B cell (primary cell): ENCODE measurements at regions not wholly inside any gene's neighbourhood (a gene's known extent, or its start where the extent isn't known, plus 50 kb on each side); places are given as distances from the start of the nearest gene placed in this dataset.

Experiments used
- ATAC-seq: fragments of 200-7000 bp; cut with Tn5 transposase; one replicate; pipeline ENCODE4 v1.10.0; 2021; ENCODE audit warnings: low read depth, mild to moderate bottlenecking, moderate number of reproducible peaks, moderate library complexity
- CTCF ChIA-PET: fragments of 350-600 bp; sonication (Branson Sonifier 250); formaldehyde crosslinking; loops from one replicate; lab custom pipeline; 2021; ENCODE audit warnings: antibody characterized with exemption, inconsistent platforms; lab: Charles Lee
- POLR2A ChIA-PET: fragments of 350-600 bp; sonication (Branson Sonifier 250); formaldehyde crosslinking; loops from one replicate; lab custom pipeline; 2021; ENCODE audit warnings: antibody characterized with exemption; lab: Charles Lee
- DNase-seq: peaks from one replicate; pipeline ENCODE4 v3.0.0; 2013
- H2AFZ ChIP-seq: 2 replicates; pipeline ENCODE4 v1.6.1; 2012; ENCODE audit warnings: mild to moderate bottlenecking, low read depth, low read length; ENCODE audit not compliant: insufficient read depth, poor library complexity, severe bottlenecking
- H3K27ac ChIP-seq, 2 donors: 1 replicate in 1 of 2; 2 replicates in 1 of 2; pipeline ENCODE4 v1.5.1; 2012 to 2013; ENCODE audit warnings: low read length in 2 of 2, mild to moderate bottlenecking in 2 of 2, moderate library complexity in 1 of 2
- H3K27me3 ChIP-seq, 4 experiments: fragments of 200-600 bp in 1 of 4; sonication (generic) in 1 of 4; replicated peaks in 1 of 4; 1 replicate in 2 of 4; 2 replicates in 2 of 4; pipeline versions ENCODE4 v1.6.1 to v1.7.0; 2013 to 2016; ENCODE audit warnings: low read length in 3 of 4, mild to moderate bottlenecking in 2 of 4, mixed read lengths in 1 of 4, moderate library complexity in 1 of 4; ENCODE audit not compliant: insufficient read depth in 4 of 4, control insufficient read depth in 3 of 4; ENCODE audit errors: control extremely low read depth in 1 of 4
- H3K36me3 ChIP-seq, 2 experiments: replicated peaks in 1 of 2; 1 replicate in 1 of 2; 2 replicates in 1 of 2; pipeline versions ENCODE4 v1.6.1 to v1.7.1; 2013; ENCODE audit warnings: low read length in 1 of 2; ENCODE audit not compliant: insufficient read depth in 2 of 2, control insufficient read depth in 1 of 2; ENCODE audit errors: control extremely low read depth in 1 of 2, extremely low read depth in 1 of 2
- H3K4me1 ChIP-seq, 2 donors: fragments of 200-600 bp in 1 of 2; sonication (generic) in 1 of 2; 1 replicate in 1 of 2; 2 replicates in 1 of 2; pipeline versions ENCODE4 v1.5.1 to v1.6.1; 2013 to 2017; ENCODE audit warnings: low read length in 2 of 2; ENCODE audit not compliant: control insufficient read depth in 2 of 2, insufficient read depth in 2 of 2
- H3K4me2 ChIP-seq: replicated peaks from 2 replicates; pipeline ENCODE3; 2012; ENCODE audit warnings: mild to moderate bottlenecking, low read depth, low read length; ENCODE audit not compliant: poor library complexity, severe bottlenecking
- H3K4me3 ChIP-seq, 5 experiments: fragments of 200-600 bp in 1 of 5; sonication (generic) in 1 of 5; 1 replicate in 3 of 5; 2 replicates in 2 of 5; pipeline versions ENCODE4 v1.5.1 to v1.7.0; 2011 to 2016; ENCODE audit warnings: low read length in 4 of 5, mild to moderate bottlenecking in 4 of 5, low read depth in 2 of 5, control low read depth in 1 of 5, moderate library complexity in 1 of 5; ENCODE audit not compliant: insufficient read depth in 1 of 5; ENCODE audit errors: control extremely low read depth in 1 of 5, extremely low read depth in 1 of 5
- H3K79me2 ChIP-seq: fragments of 200-600 bp; sonication (generic); one replicate; pipeline ENCODE4 v1.6.0; 2016; ENCODE audit warnings: low read length; ENCODE audit not compliant: control insufficient read depth, insufficient read depth
- H3K9ac ChIP-seq: fragments of 200-600 bp; sonication (generic); 2 replicates; pipeline ENCODE4 v1.6.1; 2017; ENCODE audit warnings: mild to moderate bottlenecking, low read length, moderate library complexity
- H3K9me3 ChIP-seq, 3 donors: one replicate each; pipeline versions ENCODE4 v1.6.1 to v1.7.1; 2013; ENCODE audit warnings: low read length in 2 of 3; ENCODE audit not compliant: control insufficient read depth in 2 of 3, insufficient read depth in 1 of 3; ENCODE audit errors: control extremely low read depth in 1 of 3
- H4K20me1 ChIP-seq: 2 replicates; pipeline ENCODE4 v1.6.0; 2012; ENCODE audit warnings: mild to moderate bottlenecking, low read length; ENCODE audit not compliant: insufficient read depth, control insufficient read depth, poor library complexity, severe bottlenecking
- H3K27ac Mint-ChIP-seq: one replicate; pipeline ENCODE4 v1.8.0; 2021; ENCODE audit warnings: mixed read lengths
- H3K27me3 Mint-ChIP-seq: one replicate; pipeline ENCODE4 v1.8.0; 2021; ENCODE audit warnings: mixed read lengths
- H3K4me1 Mint-ChIP-seq: one replicate; pipeline ENCODE4 v1.8.0; 2021; ENCODE audit warnings: mixed read lengths
- H3K4me3 Mint-ChIP-seq: one replicate; pipeline ENCODE4 v1.8.0; 2021; ENCODE audit warnings: mixed read lengths
- H3K9me3 Mint-ChIP-seq: one replicate; pipeline ENCODE4 v1.8.0; 2022; ENCODE audit warnings: mixed read lengths; ENCODE audit not compliant: insufficient read depth
- EZH2 ChIP-seq: IDR thresholded peaks from 2 replicates; pipeline ENCODE4 v1.6.1; 2012; ENCODE audit warnings: borderline replicate concordance, low read depth, mild to moderate bottlenecking, moderate library complexity, low read length; ENCODE audit not compliant: insufficient read depth, poor library complexity, severe bottlenecking
- WGBS: methylation state at CpG from one replicate; pipeline ENCODE4 v1.1.5; 2013; ENCODE audit warnings: missing lambda C conversion rate; ENCODE audit not compliant: insufficient coverage; 5-methylcytosine and 5-hydroxymethylcytosine counted together
- intact Hi-C: fragments of 100-400 bp; cut with micrococcal nuclease; formaldehyde crosslinking; loops from one replicate; pipeline ENCODE4 v1.10.0; 2022
- TF ChIP-seq, protein P1 (sequence below): fragments of 200-600 bp; IDR thresholded peaks from one replicate; pipeline ENCODE4 v1.8.0; 2022; ENCODE audit warnings: antibody characterized with exemption, mild to moderate bottlenecking

DNA sequence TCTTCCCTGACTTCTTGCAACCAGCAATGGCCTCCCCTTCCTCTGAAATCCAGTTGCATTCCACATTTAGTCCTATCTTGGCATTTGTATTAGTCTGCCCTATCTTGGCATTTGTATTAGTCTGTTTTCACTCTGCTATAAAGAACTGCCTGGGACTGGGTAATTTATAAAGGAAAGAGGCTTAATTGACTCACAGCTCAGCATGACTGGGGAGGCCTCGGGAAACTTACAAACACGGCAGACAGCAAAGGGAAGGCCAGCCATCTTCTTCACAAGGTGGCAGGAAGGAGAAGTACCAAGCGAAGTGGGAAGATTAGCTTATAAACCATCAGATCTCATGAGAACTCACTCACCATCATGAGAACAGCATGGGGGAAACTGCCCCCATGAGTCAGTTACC lies 234.5 kb upstream of the COPS8 start:
- Mint-ChIP-seq H3K4me3 (no peak overlapping the region), H3K27ac (no peak overlapping the region), H3K27me3 (peaks cover 3% of the 10 kb centered on the region), H3K4me1 (no peaks in the 10 kb centered on the region), H3K9me3 (no peaks in the 10 kb centered on the region)
- ATAC-seq (no peak), DNase-seq (no peak)
- Histone ChIP-seq H3K36me3 (no peaks in the 10 kb centered on the region), H2AFZ (no peak overlapping the region), H3K27ac (no peak overlapping the region), H4K20me1 (no peaks in the 10 kb centered on the region), H3K9ac (no peak overlapping the region), H3K27me3 (no peaks in the 10 kb centered on the region), H3K9me3 (peaks cover 0 to 5% (median 0%) of the 10 kb centered on the region in 3 donors), H3K4me1 (no peaks in the 10 kb centered on the region), H3K4me2 (no peak overlapping the region), H3K79me2 (no peaks in the 10 kb centered on the region), H3K4me3 (no peak overlapping the region)
- intact Hi-C loops, result no loop called here
- CTCF ChIA-PET, result no interaction called here
- TF ChIP-seq, protein P1, sequence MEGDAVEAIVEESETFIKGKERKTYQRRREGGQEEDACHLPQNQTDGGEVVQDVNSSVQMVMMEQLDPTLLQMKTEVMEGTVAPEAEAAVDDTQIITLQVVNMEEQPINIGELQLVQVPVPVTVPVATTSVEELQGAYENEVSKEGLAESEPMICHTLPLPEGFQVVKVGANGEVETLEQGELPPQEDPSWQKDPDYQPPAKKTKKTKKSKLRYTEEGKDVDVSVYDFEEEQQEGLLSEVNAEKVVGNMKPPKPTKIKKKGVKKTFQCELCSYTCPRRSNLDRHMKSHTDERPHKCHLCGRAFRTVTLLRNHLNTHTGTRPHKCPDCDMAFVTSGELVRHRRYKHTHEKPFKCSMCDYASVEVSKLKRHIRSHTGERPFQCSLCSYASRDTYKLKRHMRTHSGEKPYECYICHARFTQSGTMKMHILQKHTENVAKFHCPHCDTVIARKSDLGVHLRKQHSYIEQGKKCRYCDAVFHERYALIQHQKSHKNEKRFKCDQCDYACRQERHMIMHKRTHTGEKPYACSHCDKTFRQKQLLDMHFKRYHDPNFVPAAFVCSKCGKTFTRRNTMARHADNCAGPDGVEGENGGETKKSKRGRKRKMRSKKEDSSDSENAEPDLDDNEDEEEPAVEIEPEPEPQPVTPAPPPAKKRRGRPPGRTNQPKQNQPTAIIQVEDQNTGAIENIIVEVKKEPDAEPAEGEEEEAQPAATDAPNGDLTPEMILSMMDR, result no peak
- no peak for TF ChIP-seq EZH2
- POLR2A ChIA-PET, result no interaction called here
- 77% methylated on average over 2 of the region's 3 CpGs for whole genome bisulfite sequencing

DNA sequence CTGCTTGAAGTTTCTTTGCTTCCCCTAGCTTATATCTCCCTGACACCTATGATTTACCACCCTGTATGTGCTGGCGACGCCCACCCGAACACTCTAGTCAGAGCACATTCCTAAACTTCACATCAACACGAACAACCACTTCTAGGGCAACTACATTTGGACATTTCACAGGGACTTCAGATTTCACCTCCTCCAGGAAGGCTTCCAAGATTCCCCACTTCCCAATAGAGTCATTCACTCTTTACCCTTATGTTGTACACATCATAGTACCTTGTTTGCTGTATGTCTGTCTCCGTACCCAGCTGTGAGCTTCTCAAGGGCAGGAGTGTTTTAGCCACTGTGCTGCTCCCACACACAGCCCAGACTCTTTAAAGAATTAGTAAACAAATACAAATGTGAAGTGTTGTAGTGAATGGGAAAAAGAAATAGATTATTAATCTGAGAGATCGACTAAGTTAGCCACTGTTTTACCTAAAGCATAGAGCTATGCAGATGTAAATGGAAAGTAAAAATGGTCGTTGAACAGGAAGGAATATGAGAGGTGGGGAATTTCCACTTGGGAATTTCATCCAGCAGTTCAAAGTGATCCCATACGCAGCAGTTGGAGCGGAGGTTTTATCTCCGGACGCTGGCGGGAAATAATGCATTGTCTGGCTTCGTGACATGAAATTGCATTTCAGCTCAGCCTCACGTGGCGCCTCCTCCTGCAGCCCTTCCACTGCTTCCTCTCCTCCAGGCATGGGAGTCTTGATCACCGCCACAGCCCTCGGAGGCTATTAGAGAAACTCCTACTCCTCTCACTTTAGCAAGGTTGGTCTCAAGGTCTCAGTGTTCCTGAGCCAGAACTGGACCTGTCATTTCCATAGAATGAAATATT lies 233.4 kb upstream of the COPS8 start:
- H3K27ac Mint-ChIP-seq, result no peak overlapping the region
- CTCF ChIA-PET, result no interaction called here

More for the DNA sequence above, 233.4 kb upstream of the COPS8 start:
- peaks cover 0 to 8% (median 0%) of the 10 kb centered on the region in 3 donors for H3K9me3 ChIP-seq
- no peaks in the 10 kb centered on the region for H4K20me1 ChIP-seq
- ATAC-seq (no peak), DNase-seq (no peak)
- intact Hi-C loops, result no loop called here
- H3K4me2 ChIP-seq, result no peak overlapping the region
- no peak overlapping the region for H3K4me3 ChIP-seq
- H3K27me3 Mint-ChIP-seq, result no peaks in the 10 kb centered on the region
- no peaks in the 10 kb centered on the region for H3K4me1 ChIP-seq
- H3K9me3 Mint-ChIP-seq, result no peaks in the 10 kb centered on the region
- no peaks in the 10 kb centered on the region for H3K36me3 ChIP-seq
- no peak overlapping the region for H3K27ac ChIP-seq
- TF ChIP-seq, protein P1, result no peak
- TF ChIP-seq EZH2, result no peak
- H3K4me1 Mint-ChIP-seq, result no peaks in the 10 kb centered on the region
- WGBS, result 95% methylated on average over 16 of the region's 17 CpGs
- H2AFZ ChIP-seq, result no peak overlapping the region
- H3K9ac ChIP-seq, result no peak overlapping the region
- POLR2A ChIA-PET, result no interaction called here
- H3K79me2 ChIP-seq, result no peaks in the 10 kb centered on the region
- H3K4me3 Mint-ChIP-seq, result no peak overlapping the region
- no peaks in the 10 kb centered on the region for H3K27me3 ChIP-seq
